HG03039 (cell line): ENCODE measurements at regions not wholly inside any gene's neighbourhood (a gene's known extent, or its start where the extent isn't known, plus 50 kb on each side); places are given as distances from the start of the nearest gene placed in this dataset.
"Not testable (repeated sequence)": the region's sequence is repeated elsewhere in the genome, so short reads cannot be mapped to it uniquely, and the experiment has no call there.

Experiments used
- ATAC-seq: cut with Tn5 transposase; IDR thresholded peaks from one replicate; pipeline ENCODE4 v1.9.1; 2021; ENCODE audit warnings: mild to moderate bottlenecking, moderate library complexity; ENCODE audit not compliant: unreplicated experiment

GRCh38 chr4:100042235-100042634 is 92.2 kb upstream of the H2AZ1 start:
- ATAC-seq: no peak

- ATAC-seq: no peak
Observed at GRCh38 chr4:100041646-100042045, 91.6 kb upstream of the H2AZ1 start.

GRCh38 chr4:100034023-100034664 is 84.1 kb upstream of the H2AZ1 start:
- ATAC-seq: no peak

- no peak for ATAC-seq
Observed at GRCh38 chr4:100026066-100026465, 76.0 kb upstream of the H2AZ1 start.

- no peak for ATAC-seq
Observed at GRCh38 chr4:100023800-100024199, 73.7 kb upstream of the H2AZ1 start.

GRCh38 chr4:100022792-100023222 is 72.7 kb upstream of the H2AZ1 start:
- no peak for ATAC-seq

- no peak for ATAC-seq
Observed at GRCh38 chr4:100019821-100020220, 69.7 kb upstream of the H2AZ1 start.

- peak; percentile 94 for ATAC-seq
Observed at GRCh38 chr4:100017637-100018310, 67.7 kb upstream of the H2AZ1 start.

- ATAC-seq: no peak
Observed at GRCh38 chr4:100016191-100016590, 66.1 kb upstream of the H2AZ1 start.

- no peak for ATAC-seq
Observed at GRCh38 chr4:100014616-100015015, 64.5 kb upstream of the H2AZ1 start.

GRCh38 chr4:100009490-100009889 is 59.4 kb upstream of the H2AZ1 start:
- no peak for ATAC-seq

GRCh38 chr4:100008048-100008447 is 58.0 kb upstream of the H2AZ1 start:
- ATAC-seq: no peak

- ATAC-seq: not testable (repeated sequence)
Observed at GRCh38 chr4:100006161-100006560, 56.1 kb upstream of the H2AZ1 start.
